HG03159 (cell line): ENCODE measurements at regions not wholly inside any gene's neighbourhood (a gene's known extent, or its start where the extent isn't known, plus 50 kb on each side); places are given as distances from the start of the nearest gene placed in this dataset.
"Not testable (repeated sequence)": the region's sequence is repeated elsewhere in the genome, so short reads cannot be mapped to it uniquely, and the experiment has no call there.

Experiments
- ATAC-seq: cut with Tn5 transposase; IDR thresholded peaks from one replicate; pipeline ENCODE4 v1.9.1; 2021; ENCODE audit warnings: mild to moderate bottlenecking, moderate library complexity; ENCODE audit not compliant: unreplicated experiment

GRCh38 chr3:162597226-162597625 lies 1100.6 kb downstream of the OTOL1 start:
- no peak for ATAC-seq

GRCh38 chr3:162598500-162598899 lies 1101.9 kb downstream of the OTOL1 start:
- not testable (repeated sequence) for ATAC-seq

GRCh38 chr3:162599742-162600141 lies 1103.1 kb downstream of the OTOL1 start:
- not testable (repeated sequence) for ATAC-seq

- no peak for ATAC-seq
These were observed 1104.6 kb downstream of the OTOL1 start for GRCh38 chr3:162601101-162601670.

- ATAC-seq: no peak
These were observed 1106.0 kb downstream of the OTOL1 start for GRCh38 chr3:162602619-162603018.

- ATAC-seq: no peak
These were observed 1109.1 kb downstream of the OTOL1 start for GRCh38 chr3:162605651-162606204.

- no peak for ATAC-seq
These were observed 1113.7 kb downstream of the OTOL1 start for GRCh38 chr3:162610261-162610660.

GRCh38 chr3:162612991-162613390 lies 1116.4 kb downstream of the OTOL1 start:
- ATAC-seq: no peak

- no peak for ATAC-seq
These were observed 1129.6 kb downstream of the OTOL1 start for GRCh38 chr3:162626172-162626571.

- ATAC-seq: no peak
These were observed 1131.9 kb downstream of the OTOL1 start for GRCh38 chr3:162628531-162628930.

GRCh38 chr3:162629372-162629771 lies 1132.8 kb downstream of the OTOL1 start:
- ATAC-seq: no peak

GRCh38 chr3:162632672-162633071 lies 1136.1 kb downstream of the OTOL1 start:
- ATAC-seq: no peak

- not testable (repeated sequence) for ATAC-seq
These were observed 1143.6 kb downstream of the OTOL1 start for GRCh38 chr3:162640208-162640607.

GRCh38 chr3:162641317-162641716 lies 1144.7 kb downstream of the OTOL1 start:
- no peak for ATAC-seq

GRCh38 chr3:162641907-162642306 lies 1145.3 kb downstream of the OTOL1 start:
- no peak for ATAC-seq

GRCh38 chr3:162643245-162643644 lies 1146.6 kb downstream of the OTOL1 start:
- ATAC-seq: no peak

- no peak for ATAC-seq
These were observed 1150.7 kb downstream of the OTOL1 start for GRCh38 chr3:162647321-162647720.

GRCh38 chr3:162658003-162658402 lies 1161.4 kb downstream of the OTOL1 start:
- ATAC-seq: no peak

- ATAC-seq: no peak
These were observed 1169.2 kb downstream of the OTOL1 start for GRCh38 chr3:162665684-162666391.

GRCh38 chr3:162666835-162667234 lies 1170.2 kb downstream of the OTOL1 start:
- ATAC-seq: no peak

GRCh38 chr3:162670181-162670580 lies 1173.6 kb downstream of the OTOL1 start:
- no peak for ATAC-seq

- ATAC-seq: no peak
These were observed 1180.9 kb downstream of the OTOL1 start for GRCh38 chr3:162677475-162677874.
